SK-N-SH treated with all-trans-retinoic acid at 6 μM for 48 hours (cell line): ENCODE measurements at regions not wholly inside any gene's neighbourhood (a gene's known extent, or its start where the extent isn't known, plus 50 kb on each side); places are given as distances from the start of the nearest gene placed in this dataset.

Source experiments
- ATAC-seq: fragments of 200-7000 bp; cut with Tn5 transposase; 3 replicates; pipeline ENCODE4 v1.9.1; 2020; ENCODE audit warnings: mild to moderate bottlenecking, moderate library complexity
- BACH2 ChIP-seq: fragments of 250-450 bp; sonication (Bioruptor Pico); IDR thresholded peaks from 2 replicates; pipeline ENCODE4 v1.9.0; 2021; ENCODE audit warnings: mild to moderate bottlenecking, borderline replicate concordance
- CSDC2 ChIP-seq: fragments of 250-450 bp; sonication (Bioruptor Pico); IDR thresholded peaks from 2 replicates; pipeline ENCODE4 v1.5.0; 2020; ENCODE audit warnings: mild to moderate bottlenecking, moderate library complexity
- ESRRG ChIP-seq: fragments of 250-450 bp; sonication (Bioruptor Pico); IDR thresholded peaks from 2 replicates; pipeline ENCODE4 v1.6.1; 2021; ENCODE audit warnings: mild to moderate bottlenecking
- GLIS3 ChIP-seq: fragments of 250-450 bp; sonication (Bioruptor Pico); IDR thresholded peaks from 2 replicates; pipeline ENCODE4 v1.5.0; 2020; ENCODE audit warnings: mild to moderate bottlenecking, moderate library complexity
- OSR1 ChIP-seq: fragments of 250-450 bp; sonication (Bioruptor Pico); IDR thresholded peaks from 2 replicates; pipeline ENCODE4 v1.8.0; 2022; ENCODE audit warnings: moderate library complexity, mild to moderate bottlenecking, inconsistent platforms
- PPARA ChIP-seq: fragments of 250-450 bp; sonication (Bioruptor Pico); IDR thresholded peaks from 2 replicates; pipeline ENCODE4 v1.5.0; 2020; ENCODE audit warnings: mild to moderate bottlenecking, borderline replicate concordance
- RARB ChIP-seq: fragments of 250-450 bp; sonication (Bioruptor Pico); IDR thresholded peaks from 2 replicates; pipeline ENCODE4 v1.8.0; 2021; ENCODE audit warnings: mild to moderate bottlenecking, moderate library complexity
- SNAI2 ChIP-seq: fragments of 250-450 bp; sonication (Bioruptor Pico); IDR thresholded peaks from 2 replicates; pipeline ENCODE4 v1.5.0; 2020; ENCODE audit warnings: mild to moderate bottlenecking, moderate library complexity
- TCF4 ChIP-seq: fragments of 250-450 bp; sonication (Bioruptor Pico); IDR thresholded peaks from 2 replicates; pipeline ENCODE4 v1.8.0; 2021; ENCODE audit warnings: mild to moderate bottlenecking, moderate library complexity, borderline replicate concordance
- TOX ChIP-seq: fragments of 250-450 bp; sonication (Bioruptor Pico); IDR thresholded peaks from 2 replicates; pipeline ENCODE4 v1.8.0; 2021; ENCODE audit warnings: mild to moderate bottlenecking, moderate library complexity, borderline replicate concordance
- ZC3H10 ChIP-seq: fragments of 250-450 bp; sonication (Bioruptor Pico); IDR thresholded peaks from 2 replicates; pipeline ENCODE4 v1.5.1; 2021; ENCODE audit warnings: mild to moderate bottlenecking, moderate library complexity
- ZFP3 ChIP-seq: fragments of 250-450 bp; sonication (Bioruptor Pico); IDR thresholded peaks from 2 replicates; pipeline ENCODE4 v1.5.0; 2020; ENCODE audit warnings: mild to moderate bottlenecking, moderate library complexity
- ZFP30 ChIP-seq: fragments of 450-650 bp; formaldehyde crosslinking; IDR thresholded peaks from 2 replicates; pipeline ENCODE4 v1.5.0; 2022; ENCODE audit warnings: mild to moderate bottlenecking, moderate library complexity
- ZNF565 ChIP-seq: fragments of 450-650 bp; formaldehyde crosslinking; conservative IDR thresholded peaks from 2 replicates; pipeline ENCODE4 v1.5.0; 2020; ENCODE audit warnings: low read depth, mild to moderate bottlenecking, moderate library complexity
- ZNF8 ChIP-seq: fragments of 450-650 bp; formaldehyde crosslinking; IDR thresholded peaks from 2 replicates; pipeline ENCODE4 v1.5.0; 2020; ENCODE audit warnings: mild to moderate bottlenecking, moderate library complexity
- TF ChIP-seq, protein P1 (sequence below): fragments of 250-450 bp; sonication (Bioruptor Pico); IDR thresholded peaks from 2 replicates; pipeline ENCODE4 v1.5.0; 2020; ENCODE audit warnings: mild to moderate bottlenecking, moderate library complexity
- TF ChIP-seq, protein P2 (sequence below): fragments of 250-450 bp; sonication (Bioruptor Pico); IDR thresholded peaks from 2 replicates; pipeline ENCODE4 v1.5.1; 2020; ENCODE audit warnings: low read depth, mild to moderate bottlenecking, moderate library complexity
- TF ChIP-seq, protein P3 (sequence below): fragments of 250-450 bp; sonication (Bioruptor Pico); IDR thresholded peaks from 2 replicates; pipeline ENCODE4 v1.5.1; 2021; ENCODE audit warnings: mild to moderate bottlenecking, moderate library complexity
- TF ChIP-seq, protein P4 (sequence below): fragments of 250-450 bp; sonication (Bioruptor Pico); IDR thresholded peaks from 2 replicates; pipeline ENCODE4 v1.8.0; 2020; ENCODE audit warnings: mild to moderate bottlenecking, moderate library complexity, borderline replicate concordance
- TF ChIP-seq, protein P5 (sequence below): fragments of 250-450 bp; sonication (Bioruptor Pico); IDR thresholded peaks from 2 replicates; pipeline ENCODE4 v1.8.0; 2021; ENCODE audit warnings: low read depth, mild to moderate bottlenecking, moderate library complexity, borderline replicate concordance

DNA sequence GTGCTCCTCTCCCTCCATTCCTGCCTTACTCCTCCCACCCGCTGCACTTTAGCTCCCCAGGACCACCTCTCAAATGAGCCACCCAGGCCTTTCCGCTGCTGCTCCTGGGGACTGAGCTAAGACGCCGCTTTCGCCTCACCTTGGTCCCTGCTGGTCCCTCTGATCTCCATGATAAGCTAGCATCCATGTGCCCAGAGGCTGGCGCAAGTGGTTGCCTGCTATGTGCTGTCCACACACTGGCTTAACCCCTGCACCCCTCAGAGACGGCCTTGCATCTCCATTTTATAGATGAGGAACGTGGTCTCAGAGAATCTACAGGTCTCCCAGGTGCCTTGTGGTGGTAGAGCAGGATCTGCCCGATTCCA, 160.1 kb upstream of the PMEPA1 start:
- TF ChIP-seq ZNF565 (CRISPR knock-in tag) (no peak), ZC3H10 (CRISPR knock-in tag) (no peak), TOX (no peak), BACH2 (CRISPR knock-in tag) (no peak), ZNF8 (no peak), GLIS3 (no peak), ZFP3 (no peak), OSR1 (no peak), PPARA (CRISPR knock-in tag) (no peak), SNAI2 (no peak), ZFP30 (CRISPR knock-in tag) (no peak), CSDC2 (no peak), TCF4 (CRISPR knock-in tag) (no peak), RARB (CRISPR knock-in tag) (no peak), ESRRG (CRISPR knock-in tag) (no peak)
- TF ChIP-seq, protein P1, sequence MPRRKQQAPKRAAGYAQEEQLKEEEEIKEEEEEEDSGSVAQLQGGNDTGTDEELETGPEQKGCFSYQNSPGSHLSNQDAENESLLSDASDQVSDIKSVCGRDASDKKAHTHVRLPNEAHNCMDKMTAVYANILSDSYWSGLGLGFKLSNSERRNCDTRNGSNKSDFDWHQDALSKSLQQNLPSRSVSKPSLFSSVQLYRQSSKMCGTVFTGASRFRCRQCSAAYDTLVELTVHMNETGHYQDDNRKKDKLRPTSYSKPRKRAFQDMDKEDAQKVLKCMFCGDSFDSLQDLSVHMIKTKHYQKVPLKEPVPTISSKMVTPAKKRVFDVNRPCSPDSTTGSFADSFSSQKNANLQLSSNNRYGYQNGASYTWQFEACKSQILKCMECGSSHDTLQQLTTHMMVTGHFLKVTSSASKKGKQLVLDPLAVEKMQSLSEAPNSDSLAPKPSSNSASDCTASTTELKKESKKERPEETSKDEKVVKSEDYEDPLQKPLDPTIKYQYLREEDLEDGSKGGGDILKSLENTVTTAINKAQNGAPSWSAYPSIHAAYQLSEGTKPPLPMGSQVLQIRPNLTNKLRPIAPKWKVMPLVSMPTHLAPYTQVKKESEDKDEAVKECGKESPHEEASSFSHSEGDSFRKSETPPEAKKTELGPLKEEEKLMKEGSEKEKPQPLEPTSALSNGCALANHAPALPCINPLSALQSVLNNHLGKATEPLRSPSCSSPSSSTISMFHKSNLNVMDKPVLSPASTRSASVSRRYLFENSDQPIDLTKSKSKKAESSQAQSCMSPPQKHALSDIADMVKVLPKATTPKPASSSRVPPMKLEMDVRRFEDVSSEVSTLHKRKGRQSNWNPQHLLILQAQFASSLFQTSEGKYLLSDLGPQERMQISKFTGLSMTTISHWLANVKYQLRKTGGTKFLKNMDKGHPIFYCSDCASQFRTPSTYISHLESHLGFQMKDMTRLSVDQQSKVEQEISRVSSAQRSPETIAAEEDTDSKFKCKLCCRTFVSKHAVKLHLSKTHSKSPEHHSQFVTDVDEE (CRISPR knock-in tag): no peak
- TF ChIP-seq, protein P2, sequence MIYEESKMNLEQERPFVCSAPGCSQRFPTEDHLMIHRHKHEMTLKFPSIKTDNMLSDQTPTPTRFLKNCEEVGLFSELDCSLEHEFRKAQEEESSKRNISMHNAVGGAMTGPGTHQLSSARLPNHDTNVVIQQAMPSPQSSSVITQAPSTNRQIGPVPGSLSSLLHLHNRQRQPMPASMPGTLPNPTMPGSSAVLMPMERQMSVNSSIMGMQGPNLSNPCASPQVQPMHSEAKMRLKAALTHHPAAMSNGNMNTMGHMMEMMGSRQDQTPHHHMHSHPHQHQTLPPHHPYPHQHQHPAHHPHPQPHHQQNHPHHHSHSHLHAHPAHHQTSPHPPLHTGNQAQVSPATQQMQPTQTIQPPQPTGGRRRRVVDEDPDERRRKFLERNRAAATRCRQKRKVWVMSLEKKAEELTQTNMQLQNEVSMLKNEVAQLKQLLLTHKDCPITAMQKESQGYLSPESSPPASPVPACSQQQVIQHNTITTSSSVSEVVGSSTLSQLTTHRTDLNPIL (CRISPR knock-in tag): no peak
- ATAC-seq: no peak

DNA sequence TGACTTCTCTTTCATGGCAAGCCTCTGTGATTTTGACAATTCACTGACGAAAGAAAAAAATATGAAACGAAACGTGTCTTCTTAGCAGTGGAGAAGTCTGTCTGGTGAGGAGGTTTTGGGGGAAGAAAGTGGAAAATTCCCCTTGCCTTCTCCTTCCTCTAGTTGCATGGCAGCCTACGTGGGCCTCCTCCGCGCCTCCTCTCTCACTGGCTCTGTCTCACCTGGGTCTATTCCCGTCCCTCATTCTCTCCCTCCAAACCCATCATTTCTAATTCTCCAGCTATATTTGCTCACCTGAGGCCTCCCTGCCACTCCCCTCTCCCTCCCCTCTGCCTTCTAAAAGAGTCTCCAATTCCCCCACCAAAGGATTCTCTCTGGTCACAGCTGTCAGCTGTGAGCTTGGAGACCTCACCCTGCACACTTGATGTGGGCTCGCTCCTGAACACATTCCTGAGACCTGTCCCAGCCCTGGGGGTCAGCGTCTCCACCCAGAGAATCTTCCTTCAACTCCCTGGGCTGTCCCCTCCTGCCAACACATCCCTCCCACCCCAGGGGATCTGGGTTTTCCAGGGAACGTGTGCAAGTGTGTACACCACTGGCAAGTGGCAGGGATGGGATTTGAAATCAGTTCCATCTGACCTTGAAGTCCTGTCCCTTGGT, 159.6 kb upstream of the PMEPA1 start:
- TF ChIP-seq GLIS3: no peak
- no peak for TF ChIP-seq ZFP30 (CRISPR knock-in tag)
- TF ChIP-seq, protein P2 (CRISPR knock-in tag): no peak
- TF ChIP-seq ZC3H10 (CRISPR knock-in tag): no peak
- TF ChIP-seq BACH2 (CRISPR knock-in tag): no peak
- TF ChIP-seq, all 23 proteins: peak for 0
- no peak for ATAC-seq

DNA sequence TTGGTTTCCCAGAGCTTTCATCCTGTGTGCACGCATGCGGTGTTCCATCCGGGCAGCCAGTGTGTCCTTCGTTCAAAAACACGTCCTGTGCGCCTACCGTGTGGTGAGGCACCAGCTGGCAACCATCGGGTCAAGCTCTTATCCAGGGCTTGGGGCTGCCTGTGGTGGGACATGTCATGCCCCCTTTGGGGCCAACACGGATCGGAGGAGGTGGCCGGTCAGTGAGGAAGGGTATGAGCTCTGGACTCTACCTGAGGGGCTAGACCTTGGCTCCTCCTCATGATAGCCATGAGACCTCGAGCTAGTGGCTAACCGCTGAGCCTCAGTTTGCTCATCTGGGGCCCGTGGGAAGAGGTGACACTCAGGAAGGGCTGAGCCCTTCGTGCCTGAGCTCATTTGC, 158.5 kb upstream of the PMEPA1 start:
- no peak for ATAC-seq
- TF ChIP-seq, protein P3, sequence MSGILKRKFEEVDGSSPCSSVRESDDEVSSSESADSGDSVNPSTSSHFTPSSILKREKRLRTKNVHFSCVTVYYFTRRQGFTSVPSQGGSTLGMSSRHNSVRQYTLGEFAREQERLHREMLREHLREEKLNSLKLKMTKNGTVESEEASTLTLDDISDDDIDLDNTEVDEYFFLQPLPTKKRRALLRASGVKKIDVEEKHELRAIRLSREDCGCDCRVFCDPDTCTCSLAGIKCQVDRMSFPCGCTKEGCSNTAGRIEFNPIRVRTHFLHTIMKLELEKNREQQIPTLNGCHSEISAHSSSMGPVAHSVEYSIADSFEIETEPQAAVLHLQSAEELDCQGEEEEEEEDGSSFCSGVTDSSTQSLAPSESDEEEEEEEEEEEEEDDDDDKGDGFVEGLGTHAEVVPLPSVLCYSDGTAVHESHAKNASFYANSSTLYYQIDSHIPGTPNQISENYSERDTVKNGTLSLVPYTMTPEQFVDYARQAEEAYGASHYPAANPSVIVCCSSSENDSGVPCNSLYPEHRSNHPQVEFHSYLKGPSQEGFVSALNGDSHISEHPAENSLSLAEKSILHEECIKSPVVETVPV (CRISPR knock-in tag): no peak
- TF ChIP-seq ZFP30 (CRISPR knock-in tag) (no peak), CSDC2 (no peak), ZNF565 (CRISPR knock-in tag) (no peak), OSR1 (no peak), PPARA (CRISPR knock-in tag) (no peak), SNAI2 (no peak), BACH2 (CRISPR knock-in tag) (no peak), ZC3H10 (CRISPR knock-in tag) (no peak), GLIS3 (no peak)
- TF ChIP-seq, protein P4, sequence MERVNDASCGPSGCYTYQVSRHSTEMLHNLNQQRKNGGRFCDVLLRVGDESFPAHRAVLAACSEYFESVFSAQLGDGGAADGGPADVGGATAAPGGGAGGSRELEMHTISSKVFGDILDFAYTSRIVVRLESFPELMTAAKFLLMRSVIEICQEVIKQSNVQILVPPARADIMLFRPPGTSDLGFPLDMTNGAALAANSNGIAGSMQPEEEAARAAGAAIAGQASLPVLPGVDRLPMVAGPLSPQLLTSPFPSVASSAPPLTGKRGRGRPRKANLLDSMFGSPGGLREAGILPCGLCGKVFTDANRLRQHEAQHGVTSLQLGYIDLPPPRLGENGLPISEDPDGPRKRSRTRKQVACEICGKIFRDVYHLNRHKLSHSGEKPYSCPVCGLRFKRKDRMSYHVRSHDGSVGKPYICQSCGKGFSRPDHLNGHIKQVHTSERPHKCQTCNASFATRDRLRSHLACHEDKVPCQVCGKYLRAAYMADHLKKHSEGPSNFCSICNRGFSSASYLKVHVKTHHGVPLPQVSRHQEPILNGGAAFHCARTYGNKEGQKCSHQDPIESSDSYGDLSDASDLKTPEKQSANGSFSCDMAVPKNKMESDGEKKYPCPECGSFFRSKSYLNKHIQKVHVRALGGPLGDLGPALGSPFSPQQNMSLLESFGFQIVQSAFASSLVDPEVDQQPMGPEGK (CRISPR knock-in tag): no peak
- TF ChIP-seq, protein P1 (CRISPR knock-in tag): no peak
- TF ChIP-seq, protein P5, sequence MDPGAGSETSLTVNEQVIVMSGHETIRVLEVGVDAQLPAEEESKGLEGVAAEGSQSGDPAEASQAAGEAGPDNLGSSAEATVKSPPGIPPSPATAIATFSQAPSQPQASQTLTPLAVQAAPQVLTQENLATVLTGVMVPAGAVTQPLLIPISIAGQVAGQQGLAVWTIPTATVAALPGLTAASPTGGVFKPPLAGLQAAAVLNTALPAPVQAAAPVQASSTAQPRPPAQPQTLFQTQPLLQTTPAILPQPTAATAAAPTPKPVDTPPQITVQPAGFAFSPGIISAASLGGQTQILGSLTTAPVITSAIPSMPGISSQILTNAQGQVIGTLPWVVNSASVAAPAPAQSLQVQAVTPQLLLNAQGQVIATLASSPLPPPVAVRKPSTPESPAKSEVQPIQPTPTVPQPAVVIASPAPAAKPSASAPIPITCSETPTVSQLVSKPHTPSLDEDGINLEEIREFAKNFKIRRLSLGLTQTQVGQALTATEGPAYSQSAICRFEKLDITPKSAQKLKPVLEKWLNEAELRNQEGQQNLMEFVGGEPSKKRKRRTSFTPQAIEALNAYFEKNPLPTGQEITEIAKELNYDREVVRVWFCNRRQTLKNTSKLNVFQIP: no peak
